NCI-H345 (cell line): ENCODE measurements at regions not wholly inside any gene's neighbourhood (a gene's known extent, or its start where the extent isn't known, plus 50 kb on each side); places are given as distances from the start of the nearest gene placed in this dataset.

Source experiments
- DNase-seq: peaks from one replicate; lab custom pipeline; 2025; lab: John Stamatoyannopoulos, UW

DNA sequence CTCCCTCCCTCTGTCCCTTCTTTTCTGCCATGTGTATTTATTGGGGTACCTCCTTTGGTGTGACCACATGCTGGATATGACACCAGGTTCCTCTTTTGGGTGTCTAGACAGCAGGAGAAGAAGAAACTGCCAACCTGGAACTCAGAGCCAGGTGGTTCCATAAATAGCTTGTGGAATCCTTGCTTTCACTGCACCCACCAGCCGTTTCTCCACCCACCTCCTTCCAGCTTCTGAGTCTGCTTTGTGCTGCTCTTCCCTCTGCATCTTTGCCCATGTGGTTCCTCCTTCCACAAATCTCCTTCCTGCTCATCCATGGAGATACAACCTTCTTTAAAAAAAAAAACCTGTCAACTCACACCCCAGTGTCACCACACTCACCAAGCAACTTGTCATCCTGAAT lies 80.2 kb upstream of the SKOR2 start:
- DNase-seq: no peak

DNA sequence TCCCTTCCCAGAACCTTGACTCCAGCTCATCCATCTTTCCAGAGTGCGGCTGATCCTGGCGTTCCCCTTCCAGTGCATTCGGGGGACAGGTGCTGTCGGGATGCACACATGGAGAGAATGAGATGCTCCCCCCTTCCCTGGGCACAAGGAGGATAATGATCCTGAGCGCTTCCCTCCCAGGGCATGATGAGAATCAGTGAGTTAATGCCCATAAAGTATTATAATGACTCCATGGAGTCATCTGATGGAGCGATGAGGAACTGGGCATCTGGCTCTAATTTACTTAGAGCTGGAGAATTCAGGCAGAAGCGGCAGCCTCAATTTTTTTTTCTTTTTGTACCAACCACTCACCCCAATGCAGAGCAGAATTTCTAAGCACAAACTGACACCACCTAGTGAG lies 79.6 kb upstream of the SKOR2 start:
- DNase-seq: no peak

- no peak for DNase-seq
These were observed 71.7 kb upstream of the SKOR2 start for GRCh38 chr18:47323158-47323557.

DNA sequence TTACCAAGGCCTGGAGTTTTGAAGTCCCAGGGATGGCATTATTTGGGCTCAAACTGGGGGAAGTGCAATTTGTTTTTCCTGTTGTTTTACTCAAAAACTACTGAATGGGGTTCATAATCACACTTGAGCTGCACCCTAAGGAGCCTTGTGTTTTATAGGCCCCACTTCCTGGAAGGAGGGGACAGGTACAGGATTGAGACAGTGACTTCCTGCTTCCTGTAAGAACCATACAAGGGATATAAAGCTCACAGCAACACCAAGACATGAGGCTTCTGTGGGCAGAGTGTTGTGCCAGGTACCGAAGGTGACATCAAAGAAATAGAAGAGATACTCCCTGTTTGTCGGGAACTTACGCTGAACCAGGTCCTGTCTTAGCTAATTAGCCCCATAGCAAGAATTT lies 70.4 kb upstream of the SKOR2 start:
- no peak for DNase-seq

GRCh38 chr18:47317824-47318508 lies 66.5 kb upstream of the SKOR2 start:
- no peak for DNase-seq

- DNase-seq: no peak
These were observed 65.5 kb upstream of the SKOR2 start for GRCh38 chr18:47316924-47317323.

DNA sequence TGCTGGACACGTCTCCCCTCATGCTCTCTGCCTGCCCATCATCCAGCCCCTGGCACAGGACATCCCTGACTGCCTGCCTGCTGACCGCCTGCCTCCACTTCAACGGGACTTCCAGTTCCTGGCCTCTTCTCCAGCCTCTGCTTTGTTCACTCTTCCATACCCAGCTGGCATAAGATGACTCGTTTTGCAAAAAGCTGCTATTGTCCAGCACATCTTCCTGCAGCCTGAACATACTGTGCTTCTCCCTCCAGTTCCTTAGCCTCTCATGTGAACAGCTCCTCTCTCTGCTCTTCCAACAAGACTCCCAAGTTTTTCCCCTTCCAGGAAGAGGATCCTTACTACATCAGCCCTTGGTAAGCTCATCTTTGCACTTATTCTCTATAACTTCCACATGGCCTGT lies 62.4 kb upstream of the SKOR2 start:
- DNase-seq: no peak

- no peak for DNase-seq
These were observed 60.1 kb upstream of the SKOR2 start for GRCh38 chr18:47311585-47311984.
